Uterus (tissue), 2 donors: ENCODE measurements at regions not wholly inside any gene's neighbourhood (a gene's known extent, or its start where the extent isn't known, plus 50 kb on each side); places are given as distances from the start of the nearest gene placed in this dataset.

ENCODE experiments used
- CTCF ChIP-seq, 4 experiments: fragments of 200-600 bp in 2 of 4; fragments of 450-650 bp in 2 of 4; sonication (generic) in 2 of 4; IDR thresholded peaks; one replicate each; pipeline ENCODE4 v1.5.1; 2016 to 2019; ENCODE audit warnings: antibody characterized with exemption in 4 of 4, mild to moderate bottlenecking in 2 of 4, moderate library complexity in 1 of 4
- POLR2A ChIP-seq, 2 donors: fragments of 450-650 bp; IDR thresholded peaks; one replicate each; pipeline ENCODE4 v1.6.1; 2016; ENCODE audit warnings: antibody characterized with exemption in 2 of 2, mild to moderate bottlenecking in 1 of 2, moderate library complexity in 1 of 2

- no peak for TF ChIP-seq CTCF (IDR thresholded peaks at IDR 0.05)
- TF ChIP-seq POLR2A (IDR thresholded peaks at IDR 0.05) = no peak
These were observed 350.6 kb upstream of the CCL2 start for GRCh38 chr17:33904476-33904875.
